Activated CD4-positive, alpha-beta T cell treated with anti-CD3 and anti-CD28 coated beads, Interleukin-10, Interleukin-2, amounts not matched to agents 100 ng/mL and 50 ng/mL, durations not matched to agents 16 hours and 8 hours (primary cell): ENCODE measurements at regions not wholly inside any gene's neighbourhood (a gene's known extent, or its start where the extent isn't known, plus 50 kb on each side); places are given as distances from the start of the nearest gene placed in this dataset.
"Not testable (repeated sequence)": the region's sequence is repeated elsewhere in the genome, so short reads cannot be mapped to it uniquely, and the experiment has no call there.

ENCODE experiments used
- DNase-seq: peaks from one replicate; pipeline ENCODE4 v3.0.0-alpha.2; 2020

DNA sequence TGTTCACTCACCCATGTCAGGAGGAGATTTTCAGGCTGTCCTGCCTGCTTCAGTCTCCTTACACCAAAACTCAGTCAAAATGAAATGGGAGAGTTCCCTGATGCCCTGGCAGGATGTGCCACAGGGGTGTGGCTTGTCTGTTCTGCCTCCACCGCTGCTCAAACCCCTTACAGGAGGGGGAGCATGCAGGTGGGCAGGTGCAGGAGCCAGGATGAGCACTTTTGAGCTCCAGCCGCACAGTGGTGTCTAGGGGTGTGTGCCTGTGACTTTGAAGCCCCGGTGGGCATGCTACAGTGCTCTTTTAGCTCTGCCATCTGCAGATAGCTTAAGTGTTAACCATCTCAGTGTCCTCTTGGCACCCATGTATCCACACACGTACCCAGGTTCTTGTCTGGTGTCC, 71.9 kb upstream of the IPO5 start:
- no peak for DNase-seq

DNA sequence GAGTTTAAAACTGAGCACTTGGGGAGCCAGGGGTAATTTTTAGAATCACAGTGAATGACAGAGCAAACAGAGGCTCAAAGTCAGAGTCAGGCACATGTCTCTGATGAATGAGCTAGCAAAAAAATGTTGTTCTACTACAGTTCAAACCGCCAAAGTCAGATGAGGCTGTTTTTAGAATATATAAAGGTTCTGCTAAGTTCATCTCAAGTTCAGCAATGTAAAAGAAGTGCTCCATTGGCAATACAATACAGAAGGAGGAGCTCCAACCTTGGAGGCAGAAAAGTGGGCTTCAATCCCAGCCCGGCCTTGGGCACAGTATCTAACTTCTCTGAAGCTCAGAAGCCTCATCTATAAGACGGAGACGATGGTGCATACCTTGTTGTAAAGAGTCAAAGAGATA, 70.1 kb upstream of the IPO5 start:
- DNase-seq, result no peak

DNA sequence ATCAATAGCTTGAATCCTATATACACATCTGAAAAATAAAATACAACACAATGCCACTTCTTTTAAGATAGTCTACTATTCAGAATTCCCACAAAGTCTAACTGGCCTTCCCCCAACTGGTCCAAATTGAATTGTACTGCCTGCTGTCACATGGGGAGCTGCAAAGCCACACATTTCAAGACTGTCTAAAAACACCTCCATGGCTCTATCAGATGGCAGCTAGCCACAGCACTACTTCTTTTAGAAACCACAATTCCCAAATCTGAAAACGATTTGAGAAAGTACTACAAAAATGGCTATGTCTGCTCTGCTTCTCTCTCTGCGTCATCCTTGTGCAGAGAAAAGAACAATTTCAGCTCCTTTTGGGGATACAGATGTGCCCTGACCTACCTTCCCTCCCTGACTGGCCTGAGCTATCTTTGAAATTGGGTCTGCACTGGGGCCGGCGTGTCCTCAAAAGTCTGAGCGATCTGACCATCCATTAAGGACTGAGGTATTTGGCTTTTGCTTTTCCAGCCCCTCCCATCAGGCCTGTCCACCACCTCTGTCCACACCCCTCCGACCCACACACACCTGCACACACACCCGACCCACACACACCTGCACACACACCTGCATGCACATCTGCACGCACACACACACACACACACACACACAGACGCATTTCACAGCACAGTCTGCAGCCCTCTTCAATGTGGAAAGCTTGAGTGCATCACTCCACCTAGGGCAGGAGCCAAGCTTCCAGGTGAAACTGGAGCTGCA, 68.6 kb upstream of the IPO5 start:
- DNase-seq, result no peak

DNA sequence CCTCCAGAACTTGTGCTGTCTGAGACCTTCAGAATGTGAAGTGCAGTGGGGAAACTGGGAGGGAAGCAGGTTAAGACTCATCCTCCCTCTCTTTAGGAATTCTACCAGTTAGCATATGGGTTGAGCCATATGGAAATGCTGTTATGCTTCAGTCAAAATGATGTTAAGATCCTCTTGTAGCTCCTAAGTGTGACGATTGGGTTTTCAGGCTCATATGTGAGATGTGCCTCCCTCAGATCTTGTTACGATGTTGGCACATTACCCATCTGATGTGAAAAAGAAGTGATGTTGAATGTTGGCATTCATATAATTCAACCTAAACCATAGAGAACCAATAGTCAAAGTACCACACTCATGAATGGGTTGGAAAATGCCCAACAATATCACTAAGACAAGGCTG, 67.8 kb upstream of the IPO5 start:
- no peak for DNase-seq

DNA sequence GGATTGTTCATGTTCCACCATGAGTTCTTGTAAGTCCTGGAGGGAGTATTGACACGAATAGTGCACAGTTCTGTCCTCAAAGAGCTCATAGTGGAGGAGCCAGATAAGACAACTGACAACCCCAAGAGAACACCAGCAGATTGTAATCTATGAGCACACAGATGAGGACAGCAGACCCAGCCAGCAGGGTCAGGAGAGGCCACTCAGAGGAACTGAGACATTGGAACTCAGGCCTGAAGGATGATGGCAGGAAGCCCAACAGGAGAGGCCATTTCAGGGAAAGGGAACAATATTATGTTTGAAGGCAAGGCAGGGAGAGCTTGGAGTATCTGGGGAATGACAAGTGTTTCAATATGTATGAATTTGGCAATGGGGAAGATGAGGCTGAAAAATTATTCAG, 63.7 kb upstream of the IPO5 start:
- no peak for DNase-seq

DNA sequence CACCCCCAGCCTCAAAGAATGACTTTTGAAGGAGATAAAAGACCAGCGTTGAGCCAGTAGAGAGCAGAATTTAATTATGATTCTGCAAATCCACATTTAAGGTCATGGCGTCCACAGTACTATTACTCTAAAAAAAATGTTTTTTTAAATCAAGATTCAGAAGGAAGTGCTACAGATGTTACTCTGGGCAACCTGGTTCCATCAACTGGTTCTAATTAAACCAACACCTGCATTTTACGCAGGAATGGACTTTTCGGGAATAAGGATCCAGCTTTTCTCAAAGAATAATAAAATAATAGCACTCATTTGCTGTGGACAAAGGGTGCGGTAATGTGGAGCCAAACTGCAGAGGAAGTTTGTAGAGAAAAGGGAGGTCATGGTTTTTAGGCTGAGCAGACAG, 62.9 kb upstream of the IPO5 start:
- DNase-seq, result no peak

DNA sequence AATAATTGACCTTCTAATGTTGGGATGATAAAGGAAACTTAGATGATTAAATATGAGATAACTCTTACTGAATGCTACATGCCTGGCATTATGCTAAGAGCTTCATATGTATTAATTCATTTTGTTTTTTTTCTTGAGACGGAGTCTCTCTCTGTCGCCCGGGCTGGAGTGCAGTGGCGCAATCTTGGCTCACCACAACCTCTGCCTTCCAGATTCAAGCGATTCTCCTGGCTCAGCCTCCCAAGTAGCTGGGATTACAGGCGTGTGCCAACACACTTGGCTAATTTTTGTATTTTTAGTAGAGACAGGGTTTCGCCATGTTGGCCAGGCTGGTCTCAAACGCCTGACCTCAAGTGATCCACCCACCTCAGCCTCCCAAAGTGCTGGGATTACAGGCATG, 61.5 kb upstream of the IPO5 start:
- DNase-seq, result not testable (repeated sequence)

DNA sequence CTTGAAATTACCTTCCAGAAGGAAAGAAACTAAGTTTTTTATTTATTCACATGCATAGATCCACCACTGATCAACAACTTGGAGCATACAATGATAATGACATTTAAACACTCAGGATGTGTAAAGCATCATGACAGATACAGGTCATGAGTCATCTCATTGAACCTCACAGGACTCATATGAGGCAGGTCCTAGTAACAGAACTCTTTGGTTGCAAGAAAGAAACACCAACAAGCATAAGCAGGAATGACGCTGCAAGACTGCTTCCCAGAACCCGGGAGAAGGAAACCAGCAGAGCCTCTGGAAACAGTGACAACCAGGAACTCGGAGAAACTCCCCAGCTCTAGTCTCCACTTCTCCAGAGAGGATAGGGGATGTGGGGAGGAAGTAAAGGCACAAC, 60.8 kb upstream of the IPO5 start:
- DNase-seq, result no peak

DNA sequence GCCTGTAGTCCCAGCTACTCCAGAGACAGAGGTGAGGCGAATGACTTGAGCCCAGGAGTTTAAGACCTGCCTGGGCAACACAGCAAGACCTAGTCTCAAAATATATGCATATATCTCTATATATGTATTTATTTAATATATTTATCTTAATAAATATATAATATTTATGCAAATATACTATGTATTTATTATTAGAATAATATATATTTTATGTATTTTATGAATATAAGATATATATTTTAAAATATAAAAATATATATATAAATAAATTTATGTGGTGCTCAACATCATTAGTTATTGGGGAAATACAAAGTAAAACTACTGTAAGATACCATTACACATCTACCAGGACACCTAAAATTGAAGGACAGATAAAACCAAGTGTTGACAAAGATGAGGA, 58.1 kb upstream of the IPO5 start:
- DNase-seq, result no peak

DNA sequence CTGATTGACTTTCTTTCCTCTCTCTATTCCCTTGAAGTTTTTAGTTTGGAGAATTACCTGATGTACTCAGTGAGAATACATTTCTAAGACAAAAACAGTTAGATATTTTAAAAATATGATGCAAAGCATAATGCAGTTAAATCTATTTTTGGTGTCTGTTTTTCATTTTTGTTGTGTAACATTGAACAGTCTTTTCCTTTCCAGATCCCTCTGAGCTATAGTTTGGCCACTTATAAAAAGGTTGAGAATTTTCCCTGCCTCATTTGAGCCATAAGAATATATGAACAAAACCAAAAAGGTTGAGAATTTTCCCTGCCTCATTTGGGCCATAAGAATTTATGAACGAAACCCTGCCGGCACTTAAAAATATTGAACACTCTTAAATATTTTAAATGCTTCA, 57.0 kb upstream of the IPO5 start:
- no peak for DNase-seq

DNA sequence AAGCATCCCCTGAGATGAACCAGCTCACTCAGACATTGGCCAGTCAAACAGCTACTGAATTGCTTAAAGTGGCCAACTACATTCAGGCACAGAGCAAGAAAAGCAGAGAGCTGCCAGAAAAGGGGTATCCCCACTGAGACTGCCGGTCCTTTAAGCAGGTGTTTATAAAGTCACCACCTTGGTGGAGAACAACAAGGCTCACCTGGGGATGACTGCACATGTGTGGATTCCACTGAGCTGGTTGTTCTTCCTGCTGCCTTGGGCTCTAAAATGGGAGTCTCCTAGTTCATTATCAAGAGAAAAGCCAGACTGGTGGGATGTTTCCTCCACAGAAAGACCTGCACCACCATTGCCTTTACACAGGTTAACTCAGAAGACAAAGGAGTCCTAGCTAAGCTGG, 51.8 kb upstream of the IPO5 start:
- DNase-seq, result no peak
